ENCODE measurements at regions not wholly inside any gene's neighbourhood (a gene's known extent, or its start where the extent isn't known, plus 50 kb on each side); places are given as distances from the start of the nearest gene placed in this dataset.

DNA sequence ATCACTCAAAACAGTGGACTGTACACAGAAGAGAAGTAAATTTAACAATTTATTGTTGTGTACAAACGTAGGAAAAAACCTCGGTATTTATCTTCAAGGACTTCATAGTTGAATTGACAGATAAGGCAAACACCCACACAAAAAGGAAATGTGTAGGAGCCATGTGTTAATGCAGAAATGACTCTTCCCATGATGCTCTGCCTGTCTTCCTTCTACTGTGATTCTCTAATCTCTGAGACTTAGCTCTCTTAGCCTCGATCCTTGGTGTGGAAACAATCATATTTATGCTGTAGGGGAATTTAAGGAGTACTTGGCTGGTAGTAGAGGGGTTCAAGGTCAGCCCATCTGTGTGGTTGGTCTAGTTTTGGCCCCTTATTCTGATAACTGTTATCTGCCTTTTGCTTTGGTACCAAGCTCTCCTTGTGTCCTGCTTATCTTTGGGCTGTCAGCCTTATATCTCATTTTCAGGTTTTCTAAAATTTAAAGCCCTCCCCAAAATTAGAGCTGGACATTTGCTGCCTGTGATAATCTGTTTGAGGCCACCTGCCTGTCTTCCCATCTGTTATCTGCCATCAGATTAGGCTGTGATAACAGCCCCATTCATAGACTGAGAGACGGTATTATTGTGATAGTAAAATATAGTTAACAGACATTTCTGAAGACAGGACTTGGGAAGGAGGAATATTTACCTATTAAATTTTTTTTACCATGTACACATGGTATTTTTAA, 81.7 kb downstream of the GPR85 start:
- ATAC-seq (ENCODE audit: low FRiP score) (no peak), DNase-seq (ENCODE audit: low spot score) (no peak)
- TF ChIP-seq CTCF (IDR thresholded peaks at IDR 0.05), result no peak

GRCh38 chr7:113000316-113001020, 86.2 kb downstream of the GPR85 start:
- DNase-seq (ENCODE audit: low spot score) (no peak), ATAC-seq (ENCODE audit: low FRiP score) (no peak)
- no peak for TF ChIP-seq CTCF (IDR thresholded peaks at IDR 0.05)

- ATAC-seq (ENCODE audit: low FRiP score) (no peak), DNase-seq (ENCODE audit: low spot score) (no peak)
- TF ChIP-seq CTCF (IDR thresholded peaks at IDR 0.05), result no peak
Observed at GRCh38 chr7:112997831-112998230, 88.8 kb downstream of the GPR85 start.

DNA sequence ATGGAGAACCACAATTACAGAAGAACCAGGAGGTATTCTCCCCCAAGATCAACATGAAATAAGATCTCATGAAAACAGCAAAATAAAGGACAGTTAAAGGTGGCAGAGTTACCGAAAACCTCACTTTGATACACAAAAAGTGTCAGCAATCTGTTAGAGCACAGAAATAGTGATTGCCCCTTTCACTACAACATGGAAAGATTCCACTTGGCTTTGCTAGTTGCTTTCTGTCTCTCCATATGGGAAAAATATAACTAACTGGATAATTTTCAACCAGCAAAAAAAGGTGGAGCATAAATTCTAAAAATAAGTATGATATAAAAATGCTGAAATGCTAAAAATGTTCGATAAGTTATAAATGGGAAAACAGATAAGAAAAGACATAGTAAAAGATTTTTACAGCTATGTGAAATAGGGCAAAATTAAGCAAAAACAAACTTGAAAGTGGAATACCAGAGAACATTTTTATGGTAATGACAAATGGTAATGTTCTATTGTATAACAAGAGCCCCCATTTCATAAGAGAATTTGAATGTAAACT, 90.2 kb downstream of the GPR85 start:
- DNase-seq (ENCODE audit: low spot score) (no peak), ATAC-seq (ENCODE audit: low FRiP score) (no peak)
- TF ChIP-seq CTCF (IDR thresholded peaks at IDR 0.05), result no peak

- ATAC-seq (ENCODE audit: low FRiP score), result no peak
- no peak for DNase-seq (ENCODE audit: low spot score)
- TF ChIP-seq CTCF (IDR thresholded peaks at IDR 0.05), result no peak
Observed at GRCh38 chr7:112995059-112995824, 91.4 kb downstream of the GPR85 start.

DNA sequence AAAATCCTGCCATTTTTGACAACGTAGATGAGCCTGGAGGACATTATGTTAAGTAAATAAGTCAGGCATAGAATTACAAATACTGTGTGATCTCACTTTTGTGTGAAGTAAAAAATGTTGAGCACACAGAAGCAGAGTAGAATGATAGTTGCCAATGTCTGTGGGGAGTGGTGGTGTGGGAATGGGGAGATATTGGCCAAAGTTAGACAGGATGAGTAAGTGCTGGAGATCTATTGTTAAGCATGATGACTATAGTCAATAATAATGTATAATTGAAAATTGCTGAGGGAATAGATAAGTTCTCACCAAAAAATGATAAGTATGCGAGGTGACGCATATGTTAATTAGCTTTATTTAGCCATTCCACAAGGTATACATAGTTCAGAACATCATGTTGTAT, 92.0 kb downstream of the GPR85 start:
- no peak for TF ChIP-seq CTCF (IDR thresholded peaks at IDR 0.05)
- no peak for DNase-seq (ENCODE audit: low spot score)
- no peak for ATAC-seq (ENCODE audit: low FRiP score)
